HCT116 (cell line): ENCODE measurements at regions not wholly inside any gene's neighbourhood (a gene's known extent, or its start where the extent isn't known, plus 50 kb on each side); places are given as distances from the start of the nearest gene placed in this dataset.
"Not testable (repeated sequence)": the region's sequence is repeated elsewhere in the genome, so short reads cannot be mapped to it uniquely, and the experiment has no call there.

Experiments used
- CTCF ChIP-seq, 3 experiments: fragments of 200-600 bp in 1 of 3; sonication (generic) in 1 of 3; IDR thresholded peaks in 2 of 3; conservative IDR thresholded peaks in 1 of 3; 2 replicates each; pipeline ENCODE4 v1.5.1; 2012 to 2017; ENCODE audit warnings: low read depth in 2 of 3, low read length in 2 of 3, antibody characterized with exemption in 1 of 3, borderline replicate concordance in 1 of 3, control low read depth in 1 of 3, mild to moderate bottlenecking in 1 of 3, mixed read lengths in 1 of 3, mixed run types in 1 of 3, moderate library complexity in 1 of 3; ENCODE audit not compliant: insufficient read depth in 1 of 3
- EGR1 ChIP-seq: IDR thresholded peaks from 2 replicates; pipeline ENCODE4 v1.6.1; 2012; ENCODE audit warnings: low read depth
- EZH2 ChIP-seq: fragments of 200-600 bp; sonication (generic); IDR thresholded peaks from 2 replicates; pipeline ENCODE4 v1.6.1; 2017; ENCODE audit warnings: antibody characterized with exemption, mixed run types
- EZH2phosphoT487 ChIP-seq: fragments of 200-600 bp; IDR thresholded peaks from 2 replicates; pipeline ENCODE4 v1.6.1; 2018; ENCODE audit warnings: antibody characterized with exemption, borderline replicate concordance
- JUND ChIP-seq: IDR thresholded peaks from 2 replicates; pipeline ENCODE4 v1.6.1; 2012
- MAX ChIP-seq: IDR thresholded peaks from 2 replicates; pipeline ENCODE4 v1.6.1; 2012
- POLR2A ChIP-seq: IDR thresholded peaks from 2 replicates; pipeline ENCODE4 v1.7.0; 2011; ENCODE audit warnings: borderline replicate concordance; ENCODE audit not compliant: insufficient read depth, insufficient read length; ENCODE audit errors: extremely low read depth
- POLR2AphosphoS5 ChIP-seq: IDR thresholded peaks from 2 replicates; pipeline ENCODE4 v1.6.1; 2011; ENCODE audit warnings: mild to moderate bottlenecking, low read depth, low read length, moderate library complexity
- RAD21 ChIP-seq: IDR thresholded peaks from 2 replicates; pipeline ENCODE4 v1.6.1; 2012; ENCODE audit warnings: low read depth, mild to moderate bottlenecking
- SRF ChIP-seq: IDR thresholded peaks from 2 replicates; pipeline ENCODE4 v1.6.1; 2012; ENCODE audit warnings: low read depth
- YY1 ChIP-seq: IDR thresholded peaks from 2 replicates; pipeline ENCODE4 v1.6.1; 2011; ENCODE audit warnings: low read length, low read depth, moderate library complexity, mild to moderate bottlenecking; ENCODE audit not compliant: insufficient replicate concordance; ENCODE audit errors: extremely low read depth
- ZBTB33 ChIP-seq: IDR thresholded peaks from 2 replicates; pipeline ENCODE4 v1.6.1; 2011; ENCODE audit warnings: mild to moderate bottlenecking, low read length, moderate library complexity; ENCODE audit not compliant: insufficient replicate concordance; ENCODE audit errors: extremely low read depth
- ZNF274 ChIP-seq: fragments of 200-500 bp; sonication (Bioruptor generic); IDR thresholded peaks from 2 replicates; pipeline ENCODE4 v1.6.1; 2014; ENCODE audit warnings: mild to moderate bottlenecking, low read depth, low read length, inconsistent platforms

GRCh38 chr21:5136406-5136805 is 5385.0 kb upstream of the TPTE start:
- not testable (repeated sequence) for TF ChIP-seq ZBTB33; MAX; CTCF (IDR thresholded peaks at IDR 0.05 in 2 of 3, conservative IDR thresholded peaks at IDR 0.05 in 1 of 3; ENCODE audit: borderline replicate concordance in 1 of 3, insufficient read depth in 1 of 3, low read depth in 2 of 3, low read length in 2 of 3); EZH2; RAD21; POLR2AphosphoS5; JUND; POLR2A; ZNF274; EZH2phosphoT487; SRF; YY1; EGR1
